Endothelial cell of umbilical vein (primary cell): ENCODE measurements at regions not wholly inside any gene's neighbourhood (a gene's known extent, or its start where the extent isn't known, plus 50 kb on each side); places are given as distances from the start of the nearest gene placed in this dataset.

Experiments used
- CTCF ChIP-seq, 2 donors: IDR thresholded peaks; 1 replicate in 1 of 2; 2 replicates in 1 of 2; pipeline ENCODE4 v1.5.1; 2011; ENCODE audit warnings: low read length in 2 of 2, mild to moderate bottlenecking in 2 of 2, moderate library complexity in 2 of 2, control low read depth in 1 of 2, inconsistent platforms in 1 of 2, low read depth in 1 of 2; ENCODE audit not compliant: insufficient read depth in 1 of 2; ENCODE audit errors: extremely low read depth in 1 of 2
- POLR2A ChIP-seq: IDR thresholded peaks from 2 replicates; pipeline ENCODE4 v1.6.1; 2012; ENCODE audit warnings: low read depth, mild to moderate bottlenecking, control low read depth, low read length

GRCh38 chr3:150300388-150300787, 107.7 kb upstream of the TSC22D2 start:
- no peak for TF ChIP-seq CTCF (IDR thresholded peaks at IDR 0.05; ENCODE audit: extremely low read depth in 1 of 2, insufficient read depth in 1 of 2, low read depth in 1 of 2, low read length in 2 of 2)
- no peak for TF ChIP-seq POLR2A
